ENCODE measurements at regions not wholly inside any gene's neighbourhood (a gene's known extent, or its start where the extent isn't known, plus 50 kb on each side); places are given as distances from the start of the nearest gene placed in this dataset.

DNA sequence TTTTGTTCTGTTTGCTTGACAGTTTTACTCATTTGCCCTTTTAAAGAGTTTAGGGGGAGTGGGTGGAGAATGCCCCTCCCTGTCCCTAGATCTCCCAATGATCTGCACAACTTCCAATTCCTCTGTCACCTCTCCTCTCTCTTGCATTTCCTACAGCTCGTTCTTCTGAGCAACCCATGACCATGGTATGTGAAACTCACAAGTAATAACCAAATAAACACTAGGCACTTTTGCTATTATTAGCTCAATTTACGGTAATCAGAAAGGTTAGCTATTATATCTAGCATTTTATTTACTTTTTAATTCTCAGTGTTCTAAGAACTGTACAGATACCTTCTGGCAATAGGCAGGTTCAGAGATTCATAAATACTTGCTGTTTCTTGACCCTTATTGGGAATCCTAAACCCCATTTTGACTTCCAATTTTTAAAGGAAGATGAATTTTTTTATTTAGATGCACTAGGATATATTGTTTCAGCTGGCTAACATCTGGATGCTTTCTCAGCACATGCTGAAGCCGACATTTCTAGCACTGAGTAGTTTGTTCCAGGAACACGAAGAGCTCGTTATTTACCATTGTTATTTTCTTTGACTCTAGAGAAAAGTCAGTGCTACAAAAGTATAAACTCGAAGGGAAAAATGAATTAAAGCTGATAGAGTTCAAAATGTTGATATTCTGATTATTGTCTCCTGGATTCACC, 194.7 kb upstream of the TLL1 start:
- TF ChIP-seq, protein P1, sequence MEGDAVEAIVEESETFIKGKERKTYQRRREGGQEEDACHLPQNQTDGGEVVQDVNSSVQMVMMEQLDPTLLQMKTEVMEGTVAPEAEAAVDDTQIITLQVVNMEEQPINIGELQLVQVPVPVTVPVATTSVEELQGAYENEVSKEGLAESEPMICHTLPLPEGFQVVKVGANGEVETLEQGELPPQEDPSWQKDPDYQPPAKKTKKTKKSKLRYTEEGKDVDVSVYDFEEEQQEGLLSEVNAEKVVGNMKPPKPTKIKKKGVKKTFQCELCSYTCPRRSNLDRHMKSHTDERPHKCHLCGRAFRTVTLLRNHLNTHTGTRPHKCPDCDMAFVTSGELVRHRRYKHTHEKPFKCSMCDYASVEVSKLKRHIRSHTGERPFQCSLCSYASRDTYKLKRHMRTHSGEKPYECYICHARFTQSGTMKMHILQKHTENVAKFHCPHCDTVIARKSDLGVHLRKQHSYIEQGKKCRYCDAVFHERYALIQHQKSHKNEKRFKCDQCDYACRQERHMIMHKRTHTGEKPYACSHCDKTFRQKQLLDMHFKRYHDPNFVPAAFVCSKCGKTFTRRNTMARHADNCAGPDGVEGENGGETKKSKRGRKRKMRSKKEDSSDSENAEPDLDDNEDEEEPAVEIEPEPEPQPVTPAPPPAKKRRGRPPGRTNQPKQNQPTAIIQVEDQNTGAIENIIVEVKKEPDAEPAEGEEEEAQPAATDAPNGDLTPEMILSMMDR (conservative IDR thresholded peaks at IDR 0.05; ENCODE audit: low read length), result no peak
- TF ChIP-seq EZH2phosphoT487 (IDR thresholded peaks at IDR 0.05; ENCODE audit: borderline replicate concordance), result no peak
